Fibroblast of skin of abdomen (primary cell): ENCODE measurements at regions not wholly inside any gene's neighbourhood (a gene's known extent, or its start where the extent isn't known, plus 50 kb on each side); places are given as distances from the start of the nearest gene placed in this dataset.

Source experiments
- DNase-seq: peaks from one replicate; pipeline ENCODE4 v3.0.0-alpha.2; 2013

- DNase-seq = no peak
Observed at GRCh38 chr18:44517136-44517535, 163.6 kb upstream of the SETBP1 start.

GRCh38 chr18:44518091-44518615 lies 162.5 kb upstream of the SETBP1 start:
- DNase-seq = peak; percentile 36

DNA sequence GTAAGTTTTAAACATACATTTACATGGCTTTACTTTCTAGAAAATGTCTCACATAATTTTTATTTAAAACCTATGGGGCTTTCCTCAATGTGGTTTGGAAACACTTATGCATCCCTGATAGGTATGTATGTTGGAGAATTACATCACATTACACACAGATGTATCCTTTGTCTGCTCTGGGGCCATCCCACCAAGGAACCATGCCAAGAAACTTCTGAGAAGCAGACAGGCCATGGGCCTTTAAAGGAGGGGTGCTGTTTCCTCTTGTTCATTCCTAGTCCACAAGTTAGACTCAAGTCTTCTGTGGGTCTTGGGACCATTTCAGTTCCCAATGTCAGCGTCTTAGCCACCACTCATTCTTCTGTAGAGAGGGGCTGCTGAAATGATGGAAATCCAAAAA lies 162.0 kb upstream of the SETBP1 start:
- peak; percentile 80 for DNase-seq

- DNase-seq = peak; percentile 21
Observed at GRCh38 chr18:44520981-44521667, 159.6 kb upstream of the SETBP1 start.

DNA sequence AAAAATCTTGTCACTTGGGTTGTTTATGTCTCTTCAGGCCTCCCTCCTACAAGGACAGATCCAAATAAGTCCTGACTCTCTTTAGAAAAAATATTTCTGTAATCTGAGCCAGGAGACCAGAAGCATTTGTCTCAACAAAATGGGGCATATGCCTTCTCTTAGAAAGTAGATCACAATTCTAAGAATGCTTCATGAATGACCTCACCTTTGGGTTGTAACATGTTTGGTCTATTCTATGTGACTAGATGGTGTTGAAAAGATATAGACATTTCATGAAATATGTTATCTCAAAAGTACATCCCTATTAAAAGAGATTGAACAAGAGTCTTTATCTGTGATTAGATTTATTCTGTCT lies 159.0 kb upstream of the SETBP1 start:
- DNase-seq = peak; percentile 36

DNA sequence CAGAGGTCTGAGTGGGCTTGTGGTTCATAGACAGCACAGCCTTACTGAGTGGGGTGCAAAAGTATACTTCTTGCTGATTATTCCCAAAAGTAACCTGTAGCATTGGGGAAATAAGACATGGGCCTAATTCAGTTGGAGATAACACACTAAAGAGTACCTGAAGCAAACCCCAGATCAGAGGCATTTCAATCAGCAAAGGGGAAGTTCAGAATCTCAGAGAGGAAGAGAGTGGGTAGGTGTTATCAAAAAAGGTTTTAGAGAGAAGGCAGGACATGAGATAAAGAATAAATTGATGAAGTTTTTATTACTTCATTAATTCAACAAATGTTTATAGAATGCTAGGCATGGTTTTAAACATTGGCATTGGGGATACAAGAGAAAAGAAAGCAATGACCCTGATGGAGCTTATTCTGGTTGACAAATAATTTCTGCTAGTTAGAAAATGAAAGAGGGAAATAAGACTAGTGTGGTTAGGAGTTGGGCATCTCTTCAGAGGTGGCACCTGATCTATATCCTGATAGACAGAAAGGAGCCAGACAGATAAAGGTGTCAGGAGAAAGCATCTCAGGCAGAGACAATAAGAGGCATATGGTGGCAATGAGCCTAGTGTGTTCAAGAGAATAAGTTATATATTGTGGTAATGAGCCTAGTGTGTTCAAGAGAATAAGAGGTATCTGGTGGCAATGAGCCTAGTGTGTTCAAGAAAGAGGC lies 153.8 kb upstream of the SETBP1 start:
- DNase-seq = no peak

DNA sequence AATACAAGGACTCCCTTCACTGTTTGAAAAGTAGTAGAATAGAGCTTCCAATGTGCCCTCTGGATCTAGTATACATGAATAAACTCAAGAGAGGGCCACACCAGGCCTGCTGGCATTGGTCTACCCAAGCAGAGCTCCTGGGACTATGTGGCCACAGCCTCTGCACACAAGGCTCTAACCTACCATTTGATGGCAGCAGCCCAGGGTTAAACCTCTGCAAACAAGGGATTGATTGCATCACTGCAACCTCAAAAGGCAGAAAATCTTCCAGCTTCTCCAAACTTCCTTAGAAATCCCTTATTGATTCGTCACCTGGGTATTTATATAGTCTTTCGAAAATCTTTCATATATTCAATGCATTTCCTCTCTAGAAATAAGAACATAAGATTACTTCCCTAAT lies 147.6 kb upstream of the SETBP1 start:
- DNase-seq = no peak

GRCh38 chr18:44536046-44536445 lies 144.6 kb upstream of the SETBP1 start:
- DNase-seq = peak; percentile 89

DNA sequence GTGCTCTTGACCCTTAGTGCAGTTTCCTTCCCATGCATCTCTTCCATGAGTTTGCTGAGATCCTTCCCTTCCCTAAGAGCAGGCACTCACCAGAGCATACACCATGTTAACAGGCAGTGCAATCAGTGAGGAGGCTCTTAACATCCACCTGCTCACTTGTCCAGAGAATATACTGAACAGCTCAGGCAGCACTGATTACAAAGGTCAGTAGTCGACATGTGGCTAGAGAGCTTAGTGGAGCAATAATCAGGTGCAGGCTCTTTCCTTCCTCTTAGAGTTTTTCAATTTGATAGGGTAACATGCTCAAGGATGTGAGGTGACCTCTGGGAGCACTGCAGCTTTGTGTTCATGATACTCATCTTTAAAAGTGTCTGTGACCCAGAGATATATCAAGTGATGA lies 144.1 kb upstream of the SETBP1 start:
- DNase-seq = no peak

- peak; percentile 93 for DNase-seq
Observed at GRCh38 chr18:44537526-44537925, 143.2 kb upstream of the SETBP1 start.

DNA sequence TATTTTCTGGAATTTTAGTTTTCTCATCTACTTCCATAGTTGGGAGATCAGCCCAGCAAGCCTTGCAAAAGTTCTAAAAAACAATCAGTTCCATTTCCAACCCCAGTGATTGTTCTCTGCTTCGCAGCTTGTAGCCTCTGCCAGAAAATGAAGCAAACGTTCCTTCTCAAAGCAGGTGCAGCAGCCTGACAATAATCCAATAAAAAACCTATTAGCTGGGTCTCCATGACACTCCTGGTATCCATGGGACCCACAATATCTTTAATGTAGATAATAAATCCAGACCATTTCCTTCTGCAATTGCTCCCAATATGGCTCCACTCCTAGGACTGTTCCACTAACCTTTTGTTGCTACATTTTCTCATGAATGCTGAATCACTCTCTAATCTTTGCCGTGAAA lies 140.8 kb upstream of the SETBP1 start:
- no peak for DNase-seq

DNA sequence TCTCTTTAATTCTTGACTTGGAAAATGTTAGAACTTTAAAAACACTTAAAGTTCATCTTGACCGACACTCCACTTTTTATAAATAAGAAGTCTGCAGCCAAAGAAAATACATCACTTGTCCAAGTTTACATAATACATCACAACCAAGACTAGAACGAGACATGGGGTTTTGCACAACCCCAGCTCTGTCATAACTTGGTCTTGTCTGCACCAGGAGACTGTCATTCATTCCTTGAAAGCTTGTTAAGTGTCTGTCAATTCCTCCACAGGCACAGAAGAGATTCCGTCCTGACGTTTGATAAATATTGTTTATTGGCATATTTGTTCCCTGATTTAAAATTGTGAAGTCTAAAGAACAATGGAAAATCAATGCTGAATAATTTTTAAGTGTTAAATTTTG lies 139.5 kb upstream of the SETBP1 start:
- DNase-seq = no peak

DNA sequence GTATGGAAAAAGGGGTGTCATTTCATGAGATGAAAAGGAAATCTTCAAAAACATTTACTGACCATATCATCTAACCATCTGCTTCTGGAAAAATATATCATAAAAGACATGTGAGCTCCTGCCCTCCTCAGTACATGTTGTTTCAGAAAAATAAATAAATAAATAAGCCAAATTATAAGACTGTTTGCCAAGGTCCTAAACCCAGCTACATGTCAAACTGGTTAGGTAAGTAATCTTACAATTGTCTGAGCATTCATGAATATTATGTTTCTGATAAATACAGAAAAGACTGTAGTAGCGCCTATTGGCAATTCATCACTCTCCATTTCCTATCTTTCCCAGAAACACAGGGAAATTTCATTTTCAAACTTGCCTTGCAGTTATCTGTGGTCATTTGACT lies 138.9 kb upstream of the SETBP1 start:
- DNase-seq = no peak

DNA sequence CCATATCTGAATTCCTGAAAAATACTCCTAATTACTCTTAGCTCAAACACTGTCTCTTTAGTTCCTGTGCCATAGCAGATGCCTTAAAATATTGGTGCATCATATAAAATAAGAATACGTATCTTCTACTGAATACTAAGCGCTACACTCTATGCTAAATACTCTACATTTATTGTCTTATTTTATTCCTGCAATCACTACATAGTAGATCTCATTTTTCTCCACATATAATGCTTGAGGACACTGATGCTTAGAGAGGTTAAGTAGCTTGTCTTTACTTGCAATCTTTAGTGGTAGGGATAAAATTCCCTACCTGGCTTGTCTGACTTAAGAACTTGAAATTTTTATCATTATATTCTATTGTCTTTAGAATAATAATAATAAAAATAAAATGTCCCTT lies 137.3 kb upstream of the SETBP1 start:
- no peak for DNase-seq

- DNase-seq = no peak
Observed at GRCh38 chr18:44545359-44545985, 135.2 kb upstream of the SETBP1 start.

DNA sequence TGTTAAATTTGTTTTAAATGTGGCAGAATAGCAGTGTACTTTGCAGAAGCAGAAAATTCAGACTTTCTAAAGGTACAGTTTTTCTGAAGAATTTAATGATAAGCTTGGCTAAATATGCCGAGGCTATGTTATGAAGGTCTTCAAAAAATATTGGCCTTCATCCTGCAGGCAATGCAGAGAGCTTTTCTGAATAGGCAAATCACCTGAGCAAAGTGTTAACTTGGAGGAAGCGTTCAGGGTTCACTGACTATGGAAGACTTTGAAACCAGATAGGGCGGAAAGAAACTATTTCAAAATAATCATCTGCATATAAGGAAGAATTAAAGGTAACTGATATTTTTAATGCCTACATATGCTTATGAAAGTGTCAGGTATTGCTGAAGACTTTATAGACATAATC lies 133.7 kb upstream of the SETBP1 start:
- no peak for DNase-seq

- DNase-seq = peak; percentile 50
Observed at GRCh38 chr18:44548291-44549221, 132.1 kb upstream of the SETBP1 start.

DNA sequence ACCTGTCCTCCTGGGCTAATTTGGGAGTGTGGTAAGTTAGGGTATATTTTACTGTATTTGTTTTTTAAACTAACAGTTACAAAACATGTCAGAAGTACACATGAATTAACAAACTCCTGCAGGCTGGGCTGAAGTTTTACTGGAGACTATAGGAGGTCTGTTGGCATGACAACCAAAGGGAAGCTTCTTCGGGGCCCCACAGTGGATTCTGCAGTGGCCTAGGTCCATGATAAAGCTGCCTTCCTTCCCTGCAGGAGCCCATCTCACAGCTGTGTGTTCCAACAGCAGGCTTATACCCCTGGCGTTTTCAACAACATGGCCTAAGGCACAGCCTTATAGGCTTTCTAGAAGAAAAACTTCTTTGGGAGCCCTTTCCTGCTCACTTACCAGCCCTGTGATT lies 128.0 kb upstream of the SETBP1 start:
- no peak for DNase-seq

DNA sequence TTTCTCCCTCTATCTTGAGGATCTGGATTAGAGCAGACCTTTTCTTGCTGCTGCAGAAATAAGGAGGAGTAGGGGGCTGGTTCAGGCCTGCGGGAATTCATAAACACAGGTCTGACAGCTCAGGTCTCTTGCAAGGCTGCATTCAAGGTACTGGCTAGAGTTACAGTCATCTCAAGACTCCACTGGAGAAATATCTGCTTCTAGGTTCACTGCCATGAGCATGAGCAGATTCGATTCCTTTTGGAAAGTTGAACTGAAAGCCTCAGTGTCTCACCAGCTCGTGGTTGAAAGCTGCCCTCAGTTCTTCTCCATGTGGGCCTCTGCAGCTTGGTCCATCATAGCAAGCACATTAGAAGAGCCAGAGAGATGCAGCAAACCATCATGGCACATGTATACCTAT lies 124.4 kb upstream of the SETBP1 start:
- DNase-seq = no peak

GRCh38 chr18:44557616-44558151 lies 123.0 kb upstream of the SETBP1 start:
- DNase-seq = no peak

DNA sequence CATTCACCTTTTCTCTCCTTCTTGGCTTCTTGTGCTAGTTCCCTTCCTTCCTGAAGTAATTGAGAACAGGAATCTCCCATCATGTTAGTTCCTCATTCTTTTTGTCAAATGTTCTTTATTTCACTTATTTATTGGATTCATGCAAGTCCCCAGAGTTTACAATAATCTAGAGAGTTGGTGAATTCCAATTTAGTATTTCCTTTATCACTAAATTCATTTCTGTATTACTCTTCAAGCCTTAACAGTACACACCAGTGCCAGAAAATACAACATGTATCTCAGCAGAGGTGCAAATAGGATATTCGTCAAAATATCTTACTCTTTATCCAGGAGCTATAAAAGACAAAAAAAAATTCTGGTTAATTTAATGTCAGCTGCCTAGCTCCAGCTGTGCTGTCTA lies 121.9 kb upstream of the SETBP1 start:
- DNase-seq = no peak

GRCh38 chr18:44562986-44563385 lies 117.7 kb upstream of the SETBP1 start:
- peak; percentile 34 for DNase-seq
